PC-3 (cell line): ENCODE measurements at regions not wholly inside any gene's neighbourhood (a gene's known extent, or its start where the extent isn't known, plus 50 kb on each side); places are given as distances from the start of the nearest gene placed in this dataset.

Source experiments
- ATAC-seq: fragments of 200-7000 bp; cut with Tn5 transposase; 2 replicates; pipeline ENCODE4 v1.9.1; 2020; ENCODE audit warnings: mild to moderate bottlenecking, moderate library complexity
- BruUV-seq: library from RNA; stranded (reverse); fragments of 400-500 nt; replicated peaks from 2 replicates; lab custom pipeline; 2021; lab: Mats Ljungman, UMichigan
- CTCF ChIA-PET: fragments of 300-600 bp; sonication (Branson Sonifier 250); formaldehyde crosslinking; loops from one replicate; lab custom pipeline; 2022; ENCODE audit warnings: antibody characterized with exemption; lab: Charles Lee
- POLR2A ChIA-PET: fragments of 300-600 bp; sonication (Branson Sonifier 250); formaldehyde crosslinking; loops from one replicate; lab custom pipeline; 2022; ENCODE audit warnings: antibody characterized with exemption; ENCODE audit not compliant: unreplicated experiment; lab: Charles Lee
- DNase-seq: peaks from one replicate; pipeline ENCODE4 v3.0.0-alpha.2; 2015
- H2AFZ ChIP-seq: fragments of 300-600 bp; sonication (generic); 2 replicates; pipeline ENCODE4 v1.6.0; 2016; ENCODE audit warnings: antibody characterized with exemption, low read length
- H3F3A ChIP-seq: fragments of 300-600 bp; sonication (generic); one replicate; pipeline ENCODE4 v1.6.0; 2017; ENCODE audit warnings: antibody characterized with exemption, low read length, control low read depth, mild to moderate bottlenecking; ENCODE audit not compliant: unreplicated experiment
- H3K27ac ChIP-seq: fragments of 300-600 bp; sonication (generic); 2 replicates; pipeline ENCODE4 v1.5.1; 2016; ENCODE audit warnings: mild to moderate bottlenecking, low read length
- H3K27me3 ChIP-seq: fragments of 300-600 bp; sonication (generic); 2 replicates; pipeline ENCODE4 v1.6.1; 2016; ENCODE audit warnings: low read length, mixed read lengths
- H3K36me3 ChIP-seq: fragments of 300-600 bp; sonication (generic); 2 replicates; pipeline ENCODE4 v1.6.1; 2016; ENCODE audit warnings: low read depth, mixed run types, low read length, mixed read lengths
- H3K4me1 ChIP-seq: fragments of 300-600 bp; sonication (generic); 2 replicates; pipeline ENCODE4 v1.5.1; 2016; ENCODE audit warnings: low read length; ENCODE audit not compliant: insufficient read depth
- H3K4me2 ChIP-seq: fragments of 300-600 bp; sonication (generic); 2 replicates; pipeline ENCODE4 v1.6.0; 2016; ENCODE audit warnings: low read length
- H3K4me3 ChIP-seq: fragments of 300-600 bp; sonication (generic); 2 replicates; pipeline ENCODE4 v1.5.1; 2016; ENCODE audit warnings: mild to moderate bottlenecking, low read length, mixed read lengths
- H3K79me2 ChIP-seq: fragments of 300-600 bp; sonication (generic); 2 replicates; pipeline ENCODE4 v1.6.1; 2017; ENCODE audit warnings: low read length, mixed read lengths
- H3K9ac ChIP-seq: fragments of 300-600 bp; sonication (generic); 2 replicates; pipeline ENCODE4 v1.6.0; 2016; ENCODE audit warnings: mild to moderate bottlenecking, low read length
- H3K9me2 ChIP-seq: fragments of 300-600 bp; sonication (generic); replicated peaks from 2 replicates; pipeline ENCODE4 v1.6.1; 2016; ENCODE audit warnings: mixed run types, low read length, mixed read lengths
- H3K9me3 ChIP-seq: fragments of 300-600 bp; sonication (generic); 2 replicates; pipeline ENCODE4 v1.6.1; 2016; ENCODE audit warnings: low read length, mixed read lengths
- H4K20me1 ChIP-seq: fragments of 300-600 bp; sonication (generic); 2 replicates; pipeline ENCODE4 v1.6.1; 2016; ENCODE audit warnings: low read length, mixed read lengths
- CTCF ChIP-seq: fragments of 300-600 bp; sonication (generic); conservative IDR thresholded peaks from 2 replicates; pipeline ENCODE4 v1.5.1; 2017; ENCODE audit warnings: antibody characterized with exemption, low read depth, mild to moderate bottlenecking, low read length
- EZH2 ChIP-seq: fragments of 300-600 bp; sonication (generic); IDR thresholded peaks from one replicate; pipeline ENCODE4 v1.6.1; 2017; ENCODE audit warnings: antibody characterized with exemption, mild to moderate bottlenecking, low read length; ENCODE audit not compliant: unreplicated experiment
- EZH2phosphoT487 ChIP-seq: fragments of 300-600 bp; sonication (generic); IDR thresholded peaks from 2 replicates; pipeline ENCODE4 v1.6.1; 2018; ENCODE audit warnings: mild to moderate bottlenecking, antibody characterized with exemption, low read length, borderline replicate concordance
- intact Hi-C: fragments of 100-400 bp; cut with micrococcal nuclease; formaldehyde crosslinking; loops from 2 replicates; pipeline ENCODE4 v1.9.0; 2023

GRCh38 chrX:22345884-22346283, 73.2 kb downstream of the CBLL2 start:
- POLR2A ChIA-PET, result no interaction called here
- no peak; the same call in 1 of the 2 replicates for ATAC-seq

GRCh38 chrX:22347491-22347890, 74.8 kb downstream of the CBLL2 start:
- Histone ChIP-seq H3K9ac (no peak overlapping the region), H3K9me2 (no peaks in the 10 kb centered on the region), H3F3A (no peaks in the 10 kb centered on the region), H2AFZ (no peak overlapping the region), H3K27me3 (no peaks in the 10 kb centered on the region), H3K4me3 (no peak overlapping the region), H3K4me1 (peaks cover 35% of the 10 kb centered on the region), H3K27ac (no peak overlapping the region), H3K4me2 (no peak overlapping the region), H4K20me1 (no peaks in the 10 kb centered on the region), H3K79me2 (no peaks in the 10 kb centered on the region), H3K36me3 (no peaks in the 10 kb centered on the region), H3K9me3 (no peaks in the 10 kb centered on the region)
- no TSS peak for BruUV-seq
- intact Hi-C loops, result no loop called here
- no peak for TF ChIP-seq EZH2phosphoT487
- no peak for TF ChIP-seq EZH2
- no peak for TF ChIP-seq CTCF
- ATAC-seq (no peak), DNase-seq (no peak)
- ChIA-PET POLR2A (no interaction called here), CTCF (no interaction called here)

More at GRCh38 chrX:22345884-22346283, 73.2 kb downstream of the CBLL2 start:
- Histone ChIP-seq H3K9me2 (no peaks in the 10 kb centered on the region), H3K4me1 (peaks cover 25% of the 10 kb centered on the region), H3K36me3 (no peaks in the 10 kb centered on the region), H3F3A (no peaks in the 10 kb centered on the region), H3K79me2 (no peaks in the 10 kb centered on the region), H3K9me3 (no peaks in the 10 kb centered on the region), H3K4me3 (no peak overlapping the region), H3K9ac (no peak overlapping the region), H4K20me1 (no peaks in the 10 kb centered on the region), H3K27ac (no peak overlapping the region), H2AFZ (no peak overlapping the region), H3K4me2 (no peak overlapping the region), H3K27me3 (no peaks in the 10 kb centered on the region)
- intact Hi-C loops, result no loop called here
- DNase-seq, result peak; percentile 43
- CTCF ChIA-PET, result no interaction called here
- TF ChIP-seq EZH2 (no peak), EZH2phosphoT487 (no peak), CTCF (no peak)
- BruUV-seq, result no TSS peak

GRCh38 chrX:22349116-22349515, 76.4 kb downstream of the CBLL2 start:
- CTCF ChIA-PET, result interaction anchor here (0.6 kb wide), 1 partner anchor 660 kb away, joined by 3 read pairs; no protein-coding TSS in a partner anchor
- Histone ChIP-seq H3K9me2 (no peaks in the 10 kb centered on the region), H2AFZ (no peak overlapping the region), H3K79me2 (no peaks in the 10 kb centered on the region), H3K9me3 (no peaks in the 10 kb centered on the region), H4K20me1 (no peaks in the 10 kb centered on the region), H3K36me3 (no peaks in the 10 kb centered on the region), H3K4me1 (peaks cover 35% of the 10 kb centered on the region), H3K4me3 (no peak overlapping the region), H3F3A (no peaks in the 10 kb centered on the region), H3K9ac (no peak overlapping the region), H3K4me2 (peak overlapping the region; percentile 9; the same call in 1 of the 2 replicates), H3K27me3 (no peaks in the 10 kb centered on the region), H3K27ac (peak overlapping the region; percentile 36)
- intact Hi-C loops, result no loop called here
- TF ChIP-seq CTCF, result no peak
- no peak for TF ChIP-seq EZH2
- TF ChIP-seq EZH2phosphoT487, result no peak
- DNase-seq, result peak; percentile 78
- POLR2A ChIA-PET, result no interaction called here
- no TSS peak for BruUV-seq
- ATAC-seq, result peak; percentile 64
